ENCODE measurements at regions not wholly inside any gene's neighbourhood (a gene's known extent, or its start where the extent isn't known, plus 50 kb on each side); places are given as distances from the start of the nearest gene placed in this dataset.
"Not testable (repeated sequence)": the region's sequence is repeated elsewhere in the genome, so short reads cannot be mapped to it uniquely, and the experiment has no call there.

- H3K36me3 Mint-ChIP-seq (ENCODE audit: insufficient read depth) = no peaks in the 10 kb centered on the region
- H3K27me3 Mint-ChIP-seq = peaks cover 4% of the 10 kb centered on the region
- H3K4me3 Mint-ChIP-seq (ENCODE audit: low read depth) = no peak overlapping the region
- TF ChIP-seq, protein P1, sequence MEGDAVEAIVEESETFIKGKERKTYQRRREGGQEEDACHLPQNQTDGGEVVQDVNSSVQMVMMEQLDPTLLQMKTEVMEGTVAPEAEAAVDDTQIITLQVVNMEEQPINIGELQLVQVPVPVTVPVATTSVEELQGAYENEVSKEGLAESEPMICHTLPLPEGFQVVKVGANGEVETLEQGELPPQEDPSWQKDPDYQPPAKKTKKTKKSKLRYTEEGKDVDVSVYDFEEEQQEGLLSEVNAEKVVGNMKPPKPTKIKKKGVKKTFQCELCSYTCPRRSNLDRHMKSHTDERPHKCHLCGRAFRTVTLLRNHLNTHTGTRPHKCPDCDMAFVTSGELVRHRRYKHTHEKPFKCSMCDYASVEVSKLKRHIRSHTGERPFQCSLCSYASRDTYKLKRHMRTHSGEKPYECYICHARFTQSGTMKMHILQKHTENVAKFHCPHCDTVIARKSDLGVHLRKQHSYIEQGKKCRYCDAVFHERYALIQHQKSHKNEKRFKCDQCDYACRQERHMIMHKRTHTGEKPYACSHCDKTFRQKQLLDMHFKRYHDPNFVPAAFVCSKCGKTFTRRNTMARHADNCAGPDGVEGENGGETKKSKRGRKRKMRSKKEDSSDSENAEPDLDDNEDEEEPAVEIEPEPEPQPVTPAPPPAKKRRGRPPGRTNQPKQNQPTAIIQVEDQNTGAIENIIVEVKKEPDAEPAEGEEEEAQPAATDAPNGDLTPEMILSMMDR (IDR thresholded peaks at IDR 0.05; ENCODE audit: unreplicated experiment) = no peak
- DNase-seq (ENCODE audit: low spot score, unreplicated experiment) = no peak
- H3K27ac Mint-ChIP-seq = no peak overlapping the region
- H3K4me1 Mint-ChIP-seq (ENCODE audit: low read depth) = peaks cover 3% of the 10 kb centered on the region
- no peaks in the 10 kb centered on the region for H3K9me3 Mint-ChIP-seq (ENCODE audit: low read depth)
Measured at GRCh38 chr12:131273291-131273845, 319.7 kb downstream of the ADGRD1 start.

- Mint-ChIP-seq H3K36me3 (ENCODE audit: insufficient read depth) (no peaks in the 10 kb centered on the region), H3K27me3 (peaks cover 4% of the 10 kb centered on the region), H3K27ac (no peak overlapping the region), H3K9me3 (ENCODE audit: low read depth) (no peaks in the 10 kb centered on the region), H3K4me1 (ENCODE audit: low read depth) (peaks cover 3% of the 10 kb centered on the region), H3K4me3 (ENCODE audit: low read depth) (no peak overlapping the region)
- TF ChIP-seq, protein P1 (IDR thresholded peaks at IDR 0.05; ENCODE audit: unreplicated experiment) = no peak
- no peak for DNase-seq (ENCODE audit: low spot score, unreplicated experiment)
Measured at GRCh38 chr12:131274061-131274460, 320.4 kb downstream of the ADGRD1 start.

DNA sequence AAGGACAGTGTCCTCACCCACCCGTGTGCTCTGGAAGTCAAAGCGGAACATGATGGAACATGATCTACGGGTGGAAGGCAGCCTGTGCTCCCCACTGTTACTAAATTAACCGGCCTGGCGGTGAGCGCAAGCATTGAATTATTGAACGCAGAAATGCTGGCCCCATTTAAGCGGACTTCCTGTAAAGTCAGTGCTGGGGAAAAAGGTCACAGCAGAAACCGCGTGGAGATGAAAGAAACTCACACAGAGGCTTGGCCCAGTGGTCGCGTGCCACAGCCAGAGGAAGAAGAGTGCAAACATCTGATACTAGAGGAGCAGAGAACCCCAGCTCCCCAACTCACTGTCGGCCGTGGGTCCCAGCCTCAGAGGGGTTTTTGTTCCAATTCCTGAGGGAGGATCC lies 321.2 kb downstream of the ADGRD1 start:
- H3K36me3 Mint-ChIP-seq (ENCODE audit: insufficient read depth) = no peaks in the 10 kb centered on the region
- no peak overlapping the region for H3K27ac Mint-ChIP-seq
- no peak for DNase-seq (ENCODE audit: low spot score, unreplicated experiment)
- H3K4me1 Mint-ChIP-seq (ENCODE audit: low read depth) = peaks cover 3% of the 10 kb centered on the region
- H3K4me3 Mint-ChIP-seq (ENCODE audit: low read depth) = no peak overlapping the region
- peaks cover 6% of the 10 kb centered on the region for H3K27me3 Mint-ChIP-seq
- no peaks in the 10 kb centered on the region for H3K9me3 Mint-ChIP-seq (ENCODE audit: low read depth)
- TF ChIP-seq, protein P1 (IDR thresholded peaks at IDR 0.05; ENCODE audit: unreplicated experiment) = no peak

DNA sequence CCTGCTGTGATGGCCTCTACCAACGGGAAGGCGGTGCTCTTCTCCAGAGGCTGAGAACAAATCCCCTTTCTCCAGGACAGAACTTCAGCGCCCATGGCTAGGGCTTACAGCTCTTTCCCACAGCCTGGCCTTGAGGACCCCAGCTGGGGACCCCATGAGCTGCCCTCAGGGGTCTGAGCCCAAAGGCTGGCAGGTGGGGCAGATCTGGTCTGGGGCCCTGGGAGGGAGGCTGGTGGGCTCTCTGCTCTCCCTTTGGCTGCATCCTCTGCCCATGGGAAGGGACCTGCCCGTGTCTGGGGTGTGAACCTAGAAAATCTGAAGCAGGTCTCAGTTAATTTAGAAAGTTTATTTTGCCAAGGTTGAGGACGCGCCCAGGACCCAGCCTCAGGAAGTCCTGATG lies 322.1 kb downstream of the ADGRD1 start:
- Mint-ChIP-seq H3K4me3 (ENCODE audit: low read depth) (no peak overlapping the region), H3K36me3 (ENCODE audit: insufficient read depth) (no peaks in the 10 kb centered on the region), H3K27ac (no peak overlapping the region), H3K9me3 (ENCODE audit: low read depth) (no peaks in the 10 kb centered on the region), H3K4me1 (ENCODE audit: low read depth) (peaks cover 3% of the 10 kb centered on the region), H3K27me3 (peaks cover 7% of the 10 kb centered on the region)
- DNase-seq (ENCODE audit: low spot score, unreplicated experiment) = no peak
- TF ChIP-seq, protein P1 (IDR thresholded peaks at IDR 0.05; ENCODE audit: unreplicated experiment) = no peak

DNA sequence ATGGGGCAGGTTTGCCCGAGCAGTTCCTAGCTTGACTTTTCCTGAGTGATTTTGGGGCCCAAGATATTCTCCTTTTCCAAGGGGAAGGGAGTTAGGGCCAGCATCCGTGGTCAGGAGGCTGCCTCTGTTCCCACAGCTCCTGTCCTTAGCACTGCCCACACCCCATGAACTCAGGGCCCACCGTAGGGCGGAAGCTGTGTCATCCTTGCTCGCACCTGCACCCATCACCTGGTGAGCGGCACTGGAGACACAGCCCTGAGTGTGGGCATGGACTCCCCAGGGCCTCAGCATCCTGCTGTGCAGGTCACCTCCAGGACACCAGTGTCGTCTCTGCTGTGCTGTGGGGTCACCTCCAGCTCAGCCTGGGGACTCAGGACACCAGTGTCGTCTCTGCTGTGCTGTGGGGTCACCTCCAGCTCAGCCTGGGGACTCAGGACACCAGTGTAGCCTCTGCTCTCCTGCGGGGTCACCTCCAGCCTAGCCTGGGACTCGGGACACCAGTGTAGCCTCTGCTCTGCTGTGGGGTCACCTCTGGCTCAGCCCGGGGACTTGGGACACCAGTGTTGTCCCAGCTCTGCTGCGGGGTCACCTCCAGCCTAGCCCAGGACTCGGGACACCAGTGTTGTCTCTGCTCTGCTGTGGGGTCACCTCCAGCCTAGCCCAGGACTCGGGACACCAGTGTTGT lies 322.9 kb downstream of the ADGRD1 start:
- H3K4me1 Mint-ChIP-seq (ENCODE audit: low read depth) = peaks cover 3% of the 10 kb centered on the region
- H3K27ac Mint-ChIP-seq = no peak overlapping the region
- TF ChIP-seq, protein P1 (IDR thresholded peaks at IDR 0.05; ENCODE audit: unreplicated experiment) = no peak
- H3K27me3 Mint-ChIP-seq = peaks cover 7% of the 10 kb centered on the region
- H3K9me3 Mint-ChIP-seq (ENCODE audit: low read depth) = no peaks in the 10 kb centered on the region
- H3K36me3 Mint-ChIP-seq (ENCODE audit: insufficient read depth) = no peaks in the 10 kb centered on the region
- DNase-seq (ENCODE audit: low spot score, unreplicated experiment) = no peak
- no peak overlapping the region for H3K4me3 Mint-ChIP-seq (ENCODE audit: low read depth)

DNA sequence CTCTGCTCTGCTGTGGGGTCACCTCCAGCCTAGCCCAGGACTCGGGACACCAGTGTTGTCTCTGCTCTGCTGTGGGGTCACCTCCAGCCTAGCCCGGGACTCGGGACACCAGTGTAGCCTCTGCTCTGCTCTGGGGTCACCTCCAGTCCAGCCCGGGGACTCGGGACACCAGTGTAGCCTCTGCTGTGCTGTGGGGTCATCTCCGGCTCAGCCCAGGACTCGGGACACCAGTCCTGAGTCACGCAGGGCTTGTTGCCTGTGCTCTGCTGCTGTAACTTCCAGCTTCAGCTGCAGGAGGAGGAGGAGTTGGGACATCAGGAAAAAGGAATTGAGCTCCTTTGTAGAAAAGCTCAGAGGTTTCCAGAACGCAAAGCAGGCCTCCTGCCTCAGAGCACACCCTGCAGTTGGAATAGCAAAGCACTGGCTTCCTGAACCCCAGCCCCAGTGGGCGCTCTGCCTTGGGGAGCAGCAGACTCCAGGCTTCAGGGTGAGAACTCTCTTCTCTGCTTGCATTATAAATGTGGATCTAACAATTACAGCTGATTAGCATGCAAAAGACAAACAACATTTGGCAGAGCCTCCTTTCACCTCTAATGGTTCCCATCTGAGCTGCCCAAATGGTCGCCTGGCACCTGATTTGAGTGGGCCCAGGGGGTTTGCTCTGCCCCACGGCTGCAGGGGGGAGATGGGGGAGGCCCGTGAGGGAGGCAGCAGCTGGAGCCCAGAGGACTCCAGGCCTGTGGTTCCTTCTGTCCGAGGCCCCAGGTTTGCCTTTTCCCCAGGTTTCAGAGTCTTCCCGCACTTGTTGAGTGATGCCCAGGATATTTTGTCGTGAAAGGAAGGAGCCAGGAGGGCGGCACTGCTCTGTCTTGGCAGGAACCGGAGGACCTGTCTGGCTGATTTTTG lies 323.7 kb downstream of the ADGRD1 start:
- H3K36me3 Mint-ChIP-seq (ENCODE audit: insufficient read depth); H3K4me3 Mint-ChIP-seq (ENCODE audit: low read depth); H3K9me3 Mint-ChIP-seq (ENCODE audit: low read depth); H3K27me3 Mint-ChIP-seq; DNase-seq (ENCODE audit: low spot score, unreplicated experiment); H3K4me1 Mint-ChIP-seq (ENCODE audit: low read depth); H3K27ac Mint-ChIP-seq: not testable (repeated sequence)

DNA sequence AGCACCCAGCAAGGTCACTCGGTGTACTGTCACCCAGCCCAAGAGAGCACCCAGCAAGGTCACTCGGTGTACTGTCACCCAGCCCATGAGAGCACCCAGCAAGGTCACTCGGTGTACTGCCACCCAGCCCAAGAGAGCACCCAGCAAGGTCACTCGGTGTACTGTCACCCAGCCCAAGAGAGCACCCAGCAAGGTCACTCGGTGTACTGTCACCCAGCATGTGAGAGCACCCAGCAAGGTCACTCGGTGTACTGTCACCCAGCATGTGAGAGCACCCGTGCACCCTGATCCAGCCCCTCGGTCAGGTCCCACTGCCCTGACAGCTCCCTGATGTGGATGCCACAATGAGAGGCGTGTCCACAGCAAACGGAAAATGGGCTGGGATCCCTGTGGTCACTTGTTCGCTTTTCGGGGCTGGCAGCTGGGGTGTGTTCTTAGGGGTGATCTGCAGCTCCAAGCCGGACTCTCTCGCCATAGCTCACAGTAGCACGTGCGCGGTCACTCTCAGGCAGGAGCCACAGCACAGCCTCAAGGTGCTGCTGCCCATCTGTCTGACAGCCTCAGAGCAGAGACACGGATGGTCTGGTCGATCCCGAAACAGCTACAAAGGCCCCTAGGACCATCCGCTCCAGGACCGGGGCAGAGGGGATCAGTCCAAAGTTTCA lies 324.9 kb downstream of the ADGRD1 start:
- H3K4me1 Mint-ChIP-seq (ENCODE audit: low read depth); H3K4me3 Mint-ChIP-seq (ENCODE audit: low read depth); H3K36me3 Mint-ChIP-seq (ENCODE audit: insufficient read depth); DNase-seq (ENCODE audit: low spot score, unreplicated experiment); H3K27me3 Mint-ChIP-seq; H3K9me3 Mint-ChIP-seq (ENCODE audit: low read depth); H3K27ac Mint-ChIP-seq: not testable (repeated sequence)
